ENCODE measurements at regions not wholly inside any gene's neighbourhood (a gene's known extent, or its start where the extent isn't known, plus 50 kb on each side); places are given as distances from the start of the nearest gene placed in this dataset.

GRCh38 chr5:57698086-57698485, 215.5 kb upstream of the ACTBL2 start:
- Histone ChIP-seq H3F3A (ENCODE audit: insufficient read depth, low read length) (no peaks in the 10 kb centered on the region), H3K9ac (ENCODE audit: low read length) (no peak overlapping the region), H3K36me3 (ENCODE audit: insufficient read depth, low read length) (no peaks in the 10 kb centered on the region), H3K4me3 (ENCODE audit: low read depth, low read length, poor library complexity, severe bottlenecking) (no peak overlapping the region), H3K79me2 (ENCODE audit: insufficient read depth, low read length) (no peaks in the 10 kb centered on the region), H3K9me2 (ENCODE audit: low read depth, low read length) (no peaks in the 10 kb centered on the region), H3K9me3 (ENCODE audit: low read length) (no peaks in the 10 kb centered on the region), H4K20me1 (ENCODE audit: insufficient read depth, low read length) (no peaks in the 10 kb centered on the region), H3K27me3 (ENCODE audit: insufficient read depth, low read length) (no peaks in the 10 kb centered on the region), H3K4me1 (ENCODE audit: insufficient read depth, low read length, severe bottlenecking) (no peaks in the 10 kb centered on the region), H2AFZ (ENCODE audit: low read length) (no peak overlapping the region), H3K27ac (ENCODE audit: low read depth, low read length, poor library complexity, severe bottlenecking) (no peak overlapping the region), H3K4me2 (ENCODE audit: low read length) (no peak overlapping the region)
- TF ChIP-seq CTCF (IDR thresholded peaks at IDR 0.05; ENCODE audit: low read length) (no peak), EZH2 (IDR thresholded peaks at IDR 0.05; ENCODE audit: borderline replicate concordance, low read length) (no peak)

GRCh38 chr5:57696825-57697570, 214.4 kb upstream of the ACTBL2 start:
- Histone ChIP-seq H3K9ac (ENCODE audit: low read length) (no peak overlapping the region), H3K36me3 (ENCODE audit: insufficient read depth, low read length) (no peaks in the 10 kb centered on the region), H3K27ac (ENCODE audit: low read depth, low read length, poor library complexity, severe bottlenecking) (no peak overlapping the region), H3K4me1 (ENCODE audit: insufficient read depth, low read length, severe bottlenecking) (no peaks in the 10 kb centered on the region), H3K9me3 (ENCODE audit: low read length) (no peaks in the 10 kb centered on the region), H3K27me3 (ENCODE audit: insufficient read depth, low read length) (no peaks in the 10 kb centered on the region), H3K4me2 (ENCODE audit: low read length) (no peak overlapping the region), H3K79me2 (ENCODE audit: insufficient read depth, low read length) (no peaks in the 10 kb centered on the region), H4K20me1 (ENCODE audit: insufficient read depth, low read length) (no peaks in the 10 kb centered on the region), H2AFZ (ENCODE audit: low read length) (no peak overlapping the region), H3K4me3 (ENCODE audit: low read depth, low read length, poor library complexity, severe bottlenecking) (no peak overlapping the region), H3K9me2 (ENCODE audit: low read depth, low read length) (no peaks in the 10 kb centered on the region), H3F3A (ENCODE audit: insufficient read depth, low read length) (no peaks in the 10 kb centered on the region)
- TF ChIP-seq EZH2 (IDR thresholded peaks at IDR 0.05; ENCODE audit: borderline replicate concordance, low read length) (no peak), CTCF (IDR thresholded peaks at IDR 0.05; ENCODE audit: low read length) (no peak)

GRCh38 chr5:57696389-57696769, 213.8 kb upstream of the ACTBL2 start:
- no peaks in the 10 kb centered on the region for H4K20me1 ChIP-seq (ENCODE audit: insufficient read depth, low read length)
- no peaks in the 10 kb centered on the region for H3K79me2 ChIP-seq (ENCODE audit: insufficient read depth, low read length)
- no peaks in the 10 kb centered on the region for H3K4me1 ChIP-seq (ENCODE audit: insufficient read depth, low read length, severe bottlenecking)
- H3K27ac ChIP-seq (ENCODE audit: low read depth, low read length, poor library complexity, severe bottlenecking), result no peak overlapping the region
- no peak overlapping the region for H3K4me2 ChIP-seq (ENCODE audit: low read length)
- H3F3A ChIP-seq (ENCODE audit: insufficient read depth, low read length), result no peaks in the 10 kb centered on the region
- no peaks in the 10 kb centered on the region for H3K36me3 ChIP-seq (ENCODE audit: insufficient read depth, low read length)
- TF ChIP-seq EZH2 (IDR thresholded peaks at IDR 0.05; ENCODE audit: borderline replicate concordance, low read length) (no peak), CTCF (IDR thresholded peaks at IDR 0.05; ENCODE audit: low read length) (no peak)
- H3K9me3 ChIP-seq (ENCODE audit: low read length), result no peaks in the 10 kb centered on the region
- H3K4me3 ChIP-seq (ENCODE audit: low read depth, low read length, poor library complexity, severe bottlenecking), result no peak overlapping the region
- no peaks in the 10 kb centered on the region for H3K9me2 ChIP-seq (ENCODE audit: low read depth, low read length)
- H3K27me3 ChIP-seq (ENCODE audit: insufficient read depth, low read length), result no peaks in the 10 kb centered on the region
- H2AFZ ChIP-seq (ENCODE audit: low read length), result no peak overlapping the region
- H3K9ac ChIP-seq (ENCODE audit: low read length), result no peak overlapping the region
